HEK293 (cell line): ENCODE measurements at regions not wholly inside any gene's neighbourhood (a gene's known extent, or its start where the extent isn't known, plus 50 kb on each side); places are given as distances from the start of the nearest gene placed in this dataset.

ENCODE experiments used
- CTCF ChIA-PET: fragments of 350-600 bp; formaldehyde crosslinking; extraction: SDS; loops from one replicate; lab custom pipeline; 2021; ENCODE audit warnings: antibody characterized with exemption; lab: Yijun Ruan, JAX
- POLR2A ChIA-PET: fragments of 300-600 bp; formaldehyde crosslinking; extraction: SDS; loops from one replicate; lab custom pipeline; 2020; ENCODE audit warnings: antibody characterized with exemption, inconsistent platforms; lab: Yijun Ruan, JAX
- H3K27ac ChIP-seq: fragments of 200-500 bp; sonication (Bioruptor generic); 2 replicates; pipeline ENCODE4 v1.5.1; 2014; ENCODE audit warnings: low read depth, low read length, control low read depth, inconsistent platforms; ENCODE audit errors: extremely low read depth
- H3K36me3 ChIP-seq, 2 experiments: fragments of 200-500 bp in 1 of 2; sonication (Bioruptor generic) in 1 of 2; 1 replicate in 1 of 2; 2 replicates in 1 of 2; pipeline ENCODE4 v1.5.1; 2014 to 2017; ENCODE audit warnings: inconsistent platforms in 2 of 2, low read length in 2 of 2; ENCODE audit not compliant: control insufficient read depth in 2 of 2, insufficient read depth in 1 of 2
- H3K4me1 ChIP-seq: fragments of 200-500 bp; sonication (Bioruptor generic); 2 replicates; pipeline ENCODE4 v1.5.1; 2014; ENCODE audit warnings: mild to moderate bottlenecking, low read length, inconsistent platforms; ENCODE audit not compliant: control insufficient read depth, insufficient read depth
- H3K4me3 ChIP-seq: 2 replicates; pipeline ENCODE4 v1.5.1; 2011; ENCODE audit warnings: low read depth, mild to moderate bottlenecking, control low read depth, low read length, moderate library complexity
- H3K9me3 ChIP-seq: fragments of 200-500 bp; sonication (Bioruptor generic); 2 replicates; pipeline ENCODE4 v1.5.1; 2014; ENCODE audit warnings: low read depth, low read length, inconsistent platforms; ENCODE audit not compliant: control insufficient read depth, insufficient read depth
- BCL11A ChIP-seq: fragments of 450-650 bp; formaldehyde crosslinking; IDR thresholded peaks from 2 replicates; pipeline ENCODE4 v1.5.1; 2016; ENCODE audit warnings: low read depth, missing biosample characterization, missing genetic modification characterization
- GLIS2 ChIP-seq: fragments of 450-650 bp; formaldehyde crosslinking; IDR thresholded peaks from 2 replicates; pipeline ENCODE4 v1.5.1; 2016; ENCODE audit warnings: missing biosample characterization, missing genetic modification characterization
- KLF1 ChIP-seq: fragments of 450-650 bp; formaldehyde crosslinking; IDR thresholded peaks from 2 replicates; pipeline ENCODE4 v1.5.1; 2016; ENCODE audit warnings: missing biosample characterization, missing genetic modification characterization
- KLF10 ChIP-seq: fragments of 450-650 bp; IDR thresholded peaks from 2 replicates; pipeline ENCODE4 v1.5.1; 2018; ENCODE audit warnings: missing biosample characterization, mild to moderate bottlenecking, missing genetic modification characterization
- PBX3 ChIP-seq: sonication (generic); formaldehyde crosslinking; IDR thresholded peaks from 2 replicates; pipeline ENCODE4 v1.8.1; 2022; ENCODE audit warnings: mild to moderate bottlenecking, moderate library complexity, missing genetic modification reagents
- PRDM10 ChIP-seq: fragments of 450-650 bp; formaldehyde crosslinking; IDR thresholded peaks from 2 replicates; pipeline ENCODE4 v1.5.1; 2016; ENCODE audit warnings: missing biosample characterization, missing genetic modification characterization
- RBAK ChIP-seq: fragments of 450-650 bp; formaldehyde crosslinking; IDR thresholded peaks from 2 replicates; pipeline ENCODE4 v1.5.1; 2016; ENCODE audit warnings: missing biosample characterization, missing genetic modification characterization
- TCF7L2 ChIP-seq: IDR thresholded peaks from 2 replicates; pipeline ENCODE4 v1.6.1; 2011; ENCODE audit warnings: low read depth, mild to moderate bottlenecking, inconsistent platforms, low read length, moderate library complexity, borderline replicate concordance
- YY2 ChIP-seq: fragments of 450-650 bp; formaldehyde crosslinking; IDR thresholded peaks from 2 replicates; pipeline ENCODE4 v1.5.1; 2016; ENCODE audit warnings: missing biosample characterization, missing genetic modification characterization
- ZBTB21 ChIP-seq: fragments of 450-650 bp; formaldehyde crosslinking; IDR thresholded peaks from 2 replicates; pipeline ENCODE4 v1.5.1; 2017; ENCODE audit warnings: missing biosample characterization, missing genetic modification characterization
- ZBTB49 ChIP-seq: fragments of 450-650 bp; formaldehyde crosslinking; IDR thresholded peaks from 2 replicates; pipeline ENCODE4 v1.5.1; 2016; ENCODE audit warnings: missing biosample characterization, missing genetic modification characterization, low read depth
- ZBTB7A ChIP-seq: fragments of 450-650 bp; formaldehyde crosslinking; IDR thresholded peaks from 2 replicates; pipeline ENCODE4 v1.5.1; 2016; ENCODE audit warnings: low read depth, missing biosample characterization, missing genetic modification characterization
- ZEB2 ChIP-seq: fragments of 450-650 bp; formaldehyde crosslinking; IDR thresholded peaks from 2 replicates; pipeline ENCODE4 v1.5.1; 2016; ENCODE audit warnings: missing biosample characterization, missing genetic modification characterization
- ZFHX2 ChIP-seq: fragments of 450-650 bp; formaldehyde crosslinking; conservative IDR thresholded peaks from 2 replicates; pipeline ENCODE4 v1.5.1; 2016; ENCODE audit warnings: missing biosample characterization, missing genetic modification characterization
- ZNF10 ChIP-seq: fragments of 450-650 bp; formaldehyde crosslinking; IDR thresholded peaks from 2 replicates; pipeline ENCODE4 v1.5.1; 2017; ENCODE audit warnings: missing biosample characterization, missing genetic modification characterization
- ZNF148 ChIP-seq: fragments of 450-650 bp; formaldehyde crosslinking; IDR thresholded peaks from 2 replicates; pipeline ENCODE4 v1.5.0; 2017; ENCODE audit warnings: missing biosample characterization, missing genetic modification characterization, borderline replicate concordance
- ZNF155 ChIP-seq: fragments of 450-650 bp; formaldehyde crosslinking; IDR thresholded peaks from 2 replicates; pipeline ENCODE4 v1.5.1; 2016; ENCODE audit warnings: missing biosample characterization, missing genetic modification characterization
- ZNF174 ChIP-seq: fragments of 450-650 bp; formaldehyde crosslinking; IDR thresholded peaks from 2 replicates; pipeline ENCODE4 v1.5.0; 2017; ENCODE audit warnings: missing biosample characterization, mild to moderate bottlenecking, missing genetic modification characterization
- ZNF350 ChIP-seq: fragments of 450-650 bp; formaldehyde crosslinking; IDR thresholded peaks from 2 replicates; pipeline ENCODE4 v1.5.0; 2017; ENCODE audit warnings: missing biosample characterization, mild to moderate bottlenecking, missing genetic modification characterization
- ZNF473 ChIP-seq: fragments of 450-650 bp; formaldehyde crosslinking; IDR thresholded peaks from 2 replicates; pipeline ENCODE4 v1.5.1; 2017; ENCODE audit warnings: missing biosample characterization, missing genetic modification characterization
- ZNF677 ChIP-seq: fragments of 450-650 bp; IDR thresholded peaks from 2 replicates; pipeline ENCODE4 v1.5.0; 2018; ENCODE audit warnings: missing biosample characterization, mild to moderate bottlenecking, missing genetic modification characterization, moderate library complexity
- TF ChIP-seq, protein P1 (sequence below): fragments of 450-650 bp; formaldehyde crosslinking; IDR thresholded peaks from 2 replicates; pipeline ENCODE4 v1.5.1; 2017; ENCODE audit warnings: missing biosample characterization, missing genetic modification characterization

GRCh38 chr12:91841822-91842221 lies 303.8 kb downstream of the BTG1 start (continued):
- TF ChIP-seq PRDM10 (tag by site-specific recombination): no peak

DNA sequence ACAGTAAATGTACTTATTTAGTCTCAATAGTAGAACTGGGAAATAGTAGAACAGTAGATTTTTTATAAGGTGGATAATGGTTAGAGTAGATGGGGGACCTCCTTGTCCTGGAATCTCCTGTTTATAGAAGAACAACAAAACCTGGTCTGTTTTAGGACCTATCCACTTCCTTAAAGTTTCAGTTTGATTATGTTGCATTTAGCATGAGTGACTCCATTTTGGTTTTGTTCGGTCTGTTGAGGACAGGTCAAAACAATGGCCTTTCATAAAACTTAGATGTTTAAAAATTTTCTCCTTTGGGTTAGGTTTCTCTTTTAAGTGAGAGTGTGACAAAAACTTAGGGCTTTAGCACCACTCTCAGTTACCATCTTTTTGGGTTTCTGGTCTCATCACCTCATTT lies 308.9 kb downstream of the BTG1 start:
- ChIA-PET CTCF (no interaction called here), POLR2A (no interaction called here)
- Histone ChIP-seq H3K36me3 (no peaks in the 10 kb centered on the region), H3K4me3 (no peak overlapping the region), H3K27ac (no peak overlapping the region), H3K4me1 (no peaks in the 10 kb centered on the region), H3K9me3 (no peaks in the 10 kb centered on the region)
- no peak for TF ChIP-seq ZNF677
- TF ChIP-seq ZNF10 (tag by site-specific recombination): no peak
- TF ChIP-seq ZNF148: no peak

- no peaks in the 10 kb centered on the region for H3K4me1 ChIP-seq
- no peaks in the 10 kb centered on the region for H3K36me3 ChIP-seq
- TF ChIP-seq BCL11A (tag by site-specific recombination) (no peak), PBX3 (CRISPR knock-in tag) (no peak), GLIS2 (tag by site-specific recombination) (no peak), ZBTB7A (tag by site-specific recombination) (no peak), YY2 (tag by site-specific recombination) (no peak), RBAK (tag by site-specific recombination) (no peak), ZNF174 (tag by site-specific recombination) (no peak), ZNF155 (no peak), KLF10 (tag by site-specific recombination) (no peak), KLF1 (tag by site-specific recombination) (no peak), ZFHX2 (no peak), ZNF677 (no peak), ZEB2 (tag by site-specific recombination) (no peak), ZBTB21 (tag by site-specific recombination) (no peak), ZNF473 (tag by site-specific recombination) (no peak), ZBTB49 (no peak), ZNF350 (tag by site-specific recombination) (no peak), TCF7L2 (no peak)
- TF ChIP-seq, protein P1, sequence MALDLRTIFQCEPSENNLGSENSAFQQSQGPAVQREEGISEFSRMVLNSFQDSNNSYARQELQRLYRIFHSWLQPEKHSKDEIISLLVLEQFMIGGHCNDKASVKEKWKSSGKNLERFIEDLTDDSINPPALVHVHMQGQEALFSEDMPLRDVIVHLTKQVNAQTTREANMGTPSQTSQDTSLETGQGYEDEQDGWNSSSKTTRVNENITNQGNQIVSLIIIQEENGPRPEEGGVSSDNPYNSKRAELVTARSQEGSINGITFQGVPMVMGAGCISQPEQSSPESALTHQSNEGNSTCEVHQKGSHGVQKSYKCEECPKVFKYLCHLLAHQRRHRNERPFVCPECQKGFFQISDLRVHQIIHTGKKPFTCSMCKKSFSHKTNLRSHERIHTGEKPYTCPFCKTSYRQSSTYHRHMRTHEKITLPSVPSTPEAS (tag by site-specific recombination): no peak
- H3K9me3 ChIP-seq: no peaks in the 10 kb centered on the region
- CTCF ChIA-PET: no interaction called here
- POLR2A ChIA-PET: no interaction called here
- no peak overlapping the region for H3K27ac ChIP-seq
- H3K4me3 ChIP-seq: no peak overlapping the region
These were observed 309.4 kb downstream of the BTG1 start for GRCh38 chr12:91836264-91836663.
